GM19238 (cell line): ENCODE measurements at regions not wholly inside any gene's neighbourhood (a gene's known extent, or its start where the extent isn't known, plus 50 kb on each side); places are given as distances from the start of the nearest gene placed in this dataset.
"Not testable (repeated sequence)": the region's sequence is repeated elsewhere in the genome, so short reads cannot be mapped to it uniquely, and the experiment has no call there.

ENCODE experiments used
- DNase-seq: peaks from one replicate; pipeline ENCODE4 v3.0.0; 2011; ENCODE audit warnings: low spot score; ENCODE audit not compliant: insufficient read length

DNA sequence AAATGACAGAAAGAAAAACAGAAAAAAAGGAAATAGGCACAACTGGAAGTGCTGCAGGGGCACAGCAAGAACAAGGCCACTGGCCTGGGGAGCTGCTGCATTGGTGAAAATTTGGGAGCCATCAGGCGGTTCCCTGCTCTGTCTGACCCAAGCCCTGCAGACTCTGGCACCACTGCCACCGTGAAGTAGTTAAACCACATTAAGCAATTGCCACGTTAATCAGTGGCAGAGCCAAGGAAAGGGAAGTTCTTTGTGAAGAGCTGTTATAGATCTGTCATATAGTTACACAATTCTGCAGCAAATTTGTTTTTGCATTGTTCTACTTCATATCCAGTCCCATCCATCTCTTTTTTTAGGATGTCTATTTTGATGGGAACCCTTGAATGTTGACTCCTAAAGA, 915.3 kb downstream of the FSCB start:
- DNase-seq = no peak

- no peak for DNase-seq
Measured at GRCh38 chr14:43587183-43587582, 919.9 kb downstream of the FSCB start.

GRCh38 chr14:43579671-43580070, 927.4 kb downstream of the FSCB start:
- no peak for DNase-seq

- no peak for DNase-seq
Measured at GRCh38 chr14:43568022-43568421, 939.1 kb downstream of the FSCB start.

GRCh38 chr14:43548368-43548767, 958.7 kb downstream of the FSCB start:
- no peak for DNase-seq

DNA sequence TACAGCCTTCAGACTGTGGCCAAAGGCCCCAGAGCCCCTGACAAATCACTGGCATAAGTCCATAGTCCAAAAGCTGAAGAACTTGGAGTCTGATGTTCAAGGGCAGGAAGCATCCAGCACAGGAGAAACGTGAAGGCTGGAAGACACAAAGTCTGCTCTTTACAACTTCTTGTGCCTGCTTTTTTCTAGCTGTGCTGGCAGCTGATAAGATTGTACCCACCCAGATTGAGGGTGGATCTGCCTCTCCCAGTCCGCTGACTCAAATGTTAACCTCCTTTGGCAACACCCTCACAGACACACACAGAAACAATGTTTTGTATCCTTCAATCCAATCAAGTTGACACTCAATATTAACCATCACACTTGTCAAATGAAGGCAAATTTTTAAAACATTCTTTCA, 959.5 kb downstream of the FSCB start:
- not testable (repeated sequence) for DNase-seq

DNA sequence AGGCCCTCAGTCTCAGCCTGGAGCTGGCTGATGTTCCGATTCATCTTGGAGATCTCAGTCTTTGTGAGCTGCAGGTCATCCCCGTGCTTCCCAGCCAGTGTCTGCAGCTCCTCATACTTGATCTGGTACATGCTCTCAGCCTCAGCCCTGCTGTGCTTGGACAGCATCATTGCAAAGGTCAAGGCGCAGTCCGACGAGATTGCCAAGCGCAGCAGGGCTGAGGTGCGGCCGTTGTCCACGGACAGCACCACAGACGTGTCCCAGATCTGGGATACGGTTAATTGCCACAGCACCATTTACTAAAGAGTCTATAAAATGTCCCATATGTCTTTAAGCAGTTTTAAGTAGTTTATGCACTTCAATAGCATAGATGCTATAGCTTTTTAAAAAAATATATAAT, 965.7 kb downstream of the FSCB start:
- DNase-seq = no peak

DNA sequence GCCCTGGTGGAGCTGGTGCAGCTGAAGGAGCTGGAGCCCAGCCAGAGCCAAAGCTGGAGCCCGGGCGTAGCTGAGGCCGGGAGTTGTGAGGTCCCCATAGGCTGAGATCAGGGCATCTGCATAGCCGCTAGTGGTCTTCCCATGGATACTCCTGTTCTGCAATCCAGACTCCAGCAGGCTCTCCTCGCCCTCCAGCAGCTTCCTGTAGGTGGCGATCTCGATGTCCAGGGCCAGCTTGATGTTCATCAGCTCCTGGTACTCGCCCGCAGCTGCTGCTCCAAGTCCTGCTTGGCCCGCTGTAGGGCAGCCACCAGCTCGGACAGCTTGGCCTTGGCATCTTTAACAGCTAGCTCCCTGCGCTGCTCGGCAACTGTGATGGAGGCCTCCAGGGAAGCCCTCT, 966.1 kb downstream of the FSCB start:
- DNase-seq = no peak

DNA sequence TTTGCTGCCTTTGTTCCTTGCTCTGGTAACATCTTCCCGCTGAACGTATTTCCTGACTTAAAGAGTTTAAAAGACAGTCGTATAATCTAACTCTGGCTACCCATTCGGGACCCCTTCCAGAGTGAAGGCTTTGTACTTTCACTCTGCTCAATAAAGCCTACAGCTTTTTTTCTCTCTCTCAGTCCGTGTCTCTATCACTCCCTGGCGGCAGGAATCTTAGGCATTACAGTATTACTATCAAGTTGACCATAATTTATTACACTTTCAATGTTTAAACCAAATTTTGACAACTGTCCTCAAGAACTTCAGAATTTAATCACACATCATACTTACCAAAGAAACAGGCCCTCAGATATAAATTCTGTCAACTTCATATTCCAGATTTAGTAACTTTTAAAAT, 967.9 kb downstream of the FSCB start:
- no peak for DNase-seq

DNA sequence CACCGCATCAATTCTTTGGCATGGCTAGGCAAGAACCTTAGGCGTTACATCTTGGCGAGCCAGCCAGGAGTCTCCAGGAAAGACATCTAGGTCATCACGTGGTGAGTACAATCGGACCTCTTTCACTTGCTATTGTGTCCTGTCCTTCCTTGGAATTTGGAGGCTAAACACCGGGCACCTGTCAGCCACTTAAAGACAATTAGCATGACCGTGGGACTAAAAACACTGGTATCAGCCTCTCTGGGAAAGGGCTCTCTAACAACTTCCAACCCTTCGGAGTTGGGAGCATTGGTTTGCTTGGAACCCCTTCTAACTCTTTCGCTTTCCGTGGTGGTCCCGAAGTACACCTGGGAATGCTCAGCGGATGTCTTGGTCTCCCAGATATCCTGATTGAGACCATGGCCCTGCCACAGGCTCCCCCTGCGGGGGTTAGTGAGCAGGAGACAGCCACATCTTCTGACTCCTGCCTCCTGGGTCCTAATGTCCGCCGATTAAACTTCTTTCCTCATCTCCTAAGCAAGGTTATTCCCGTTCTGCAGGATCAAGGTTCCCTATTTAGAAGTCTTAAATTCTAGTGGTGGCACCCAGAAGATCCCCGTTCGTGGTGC, 971.7 kb downstream of the FSCB start:
- no peak for DNase-seq

- DNase-seq = no peak
Measured at GRCh38 chr14:43532825-43533416, 974.2 kb downstream of the FSCB start.

GRCh38 chr14:43528321-43528720, 978.8 kb downstream of the FSCB start:
- DNase-seq = no peak

GRCh38 chr14:43525658-43526057, 981.4 kb downstream of the FSCB start:
- DNase-seq = no peak

- no peak for DNase-seq
Measured at GRCh38 chr14:43522901-43523300, 984.2 kb downstream of the FSCB start.

DNA sequence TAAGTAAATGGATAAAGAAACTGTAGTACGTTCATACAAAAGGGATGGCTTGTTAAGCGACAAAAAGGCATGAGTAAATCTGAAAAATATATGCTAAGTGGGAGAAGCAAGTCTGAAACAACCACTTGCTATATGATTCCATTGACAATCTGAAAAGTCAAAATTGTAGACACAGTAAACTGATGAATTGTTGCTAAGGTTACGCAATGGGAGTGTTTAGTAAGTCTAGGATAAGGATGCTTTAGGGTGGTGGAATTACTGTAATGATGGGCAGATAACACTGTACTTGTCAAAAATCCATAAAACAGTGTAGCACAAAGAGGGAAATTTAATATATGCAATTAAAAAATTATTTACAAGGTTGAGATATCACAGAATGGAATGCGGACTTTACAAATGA, 984.9 kb downstream of the FSCB start:
- no peak for DNase-seq

DNA sequence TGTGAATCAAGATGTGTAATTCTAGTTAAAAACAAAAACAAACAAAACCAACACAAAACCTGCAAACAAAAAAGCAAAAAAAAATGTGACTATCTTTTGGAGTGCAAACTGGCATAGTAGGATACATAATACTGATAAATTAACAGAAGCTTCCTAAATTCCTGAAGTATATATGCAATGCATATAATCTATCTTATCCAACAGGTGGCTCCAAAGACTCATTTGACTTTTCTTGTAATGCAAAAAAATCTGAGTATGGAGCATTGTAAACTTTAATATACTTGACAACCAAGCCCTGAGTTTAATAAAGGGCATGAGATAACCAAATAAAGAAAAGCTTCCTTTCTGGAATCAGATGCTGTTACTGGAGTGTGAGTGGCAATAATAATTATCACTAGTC, 1003.6 kb downstream of the FSCB start:
- no peak for DNase-seq

GRCh38 chr14:43492359-43492758, 1014.7 kb downstream of the FSCB start:
- DNase-seq = not testable (repeated sequence)

DNA sequence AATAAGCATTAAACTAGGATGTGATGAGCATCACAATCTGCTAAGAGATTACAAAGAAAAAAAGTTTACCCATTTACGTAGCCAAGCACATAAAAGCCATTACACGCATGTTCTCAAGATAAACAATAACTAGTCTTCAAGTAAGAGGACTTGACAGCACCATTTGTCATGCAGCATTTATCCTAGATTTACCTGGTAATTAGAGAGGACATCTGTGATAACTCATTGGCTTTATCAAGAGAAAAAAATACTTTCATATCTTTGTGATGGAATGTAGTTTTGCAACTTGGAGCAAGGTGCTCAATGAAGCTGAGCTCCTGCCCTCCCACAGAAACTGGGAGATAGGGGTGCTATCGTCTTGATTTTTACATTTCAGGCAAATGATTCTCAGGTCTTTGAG, 1023.7 kb downstream of the FSCB start:
- DNase-seq = no peak

GRCh38 chr14:43481864-43482263, 1025.2 kb downstream of the FSCB start:
- no peak for DNase-seq

GRCh38 chr14:43480976-43481375, 1026.1 kb downstream of the FSCB start:
- no peak for DNase-seq

DNA sequence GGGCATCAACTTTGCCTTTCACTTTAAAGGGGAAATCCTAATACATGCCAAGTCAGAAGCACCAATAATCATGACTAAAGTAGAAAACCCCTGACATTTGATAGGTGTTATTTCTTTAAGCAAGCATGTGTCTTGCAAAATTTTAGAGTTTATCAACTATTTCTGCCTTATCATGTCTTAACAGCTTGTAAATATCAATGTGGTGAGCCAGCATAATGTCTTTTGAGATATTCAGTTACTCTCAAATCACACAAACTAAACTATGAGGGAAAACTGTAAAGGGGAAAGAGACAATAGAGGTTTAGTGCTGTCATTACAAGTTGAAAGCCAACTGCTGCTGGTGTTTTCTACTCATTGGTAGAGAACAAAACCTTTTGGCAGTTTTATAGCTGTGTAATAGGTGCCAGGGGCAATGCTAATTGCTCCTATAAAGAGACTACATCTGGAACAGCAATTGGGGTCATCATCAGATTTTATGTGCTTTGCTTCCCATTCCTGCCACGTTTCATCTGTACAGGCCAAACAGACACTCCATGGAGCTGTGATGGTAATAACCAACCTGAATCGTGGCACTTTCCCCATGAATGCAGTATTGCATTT, 1027.4 kb downstream of the FSCB start:
- DNase-seq = no peak

- no peak for DNase-seq
Measured at GRCh38 chr14:43476822-43477221, 1030.3 kb downstream of the FSCB start.

- no peak for DNase-seq
Measured at GRCh38 chr14:43475757-43476156, 1031.3 kb downstream of the FSCB start.
